H1 (cell line): ENCODE measurements at regions not wholly inside any gene's neighbourhood (a gene's known extent, or its start where the extent isn't known, plus 50 kb on each side); places are given as distances from the start of the nearest gene placed in this dataset.

Experiments used
- CTCF ChIA-PET: fragments of 300-600 bp; sonication (Branson Sonifier 250); formaldehyde crosslinking; loops from one replicate; lab custom pipeline; 2021; ENCODE audit not compliant: partially characterized antibody; lab: Charles Lee
- POLR2A ChIA-PET: fragments of 300-600 bp; sonication (Branson Sonifier 250); formaldehyde crosslinking; loops from one replicate; lab custom pipeline; 2021; ENCODE audit warnings: inconsistent platforms; ENCODE audit not compliant: partially characterized antibody; lab: Charles Lee
- DNase-seq, 2 experiments: peaks; one replicate each; pipeline versions ENCODE4 v3.0.0 to v3.0.0-alpha.2; 2010 to 2022; ENCODE audit warnings: low spot score in 2 of 2, low read depth in 1 of 2, mixed read lengths in 1 of 2
- FAIRE-seq: peaks from 2 replicates; lab custom pipeline; 2011; peaks lifted over from hg19 to GRCh38; lab: Jason Lieb, UNC
- H2AFZ ChIP-seq: 2 replicates; pipeline ENCODE4 v1.8.1; 2012; ENCODE audit warnings: low read length, inconsistent platforms
- H2AK5ac ChIP-seq: 2 replicates; pipeline ENCODE4 v1.6.1; 2013; ENCODE audit warnings: low read depth, low read length
- H2BK120ac ChIP-seq: replicated peaks from 2 replicates; pipeline ENCODE3; 2013; ENCODE audit warnings: low read depth, low read length, inconsistent platforms
- H2BK12ac ChIP-seq: 2 replicates; pipeline ENCODE4 v1.6.1; 2013; ENCODE audit warnings: low read depth, low read length
- H2BK15ac ChIP-seq: 2 replicates; pipeline ENCODE4 v1.6.1; 2013; ENCODE audit warnings: low read length
- H2BK20ac ChIP-seq: 2 replicates; pipeline ENCODE4 v1.6.1; 2013; ENCODE audit warnings: low read length
- H2BK5ac ChIP-seq: 2 replicates; pipeline ENCODE4 v1.6.1; 2013; ENCODE audit warnings: low read depth, low read length
- H3K14ac ChIP-seq: 2 replicates; pipeline ENCODE4 v1.6.1; 2013; ENCODE audit warnings: inconsistent platforms; ENCODE audit not compliant: insufficient read length
- H3K18ac ChIP-seq: 2 replicates; pipeline ENCODE4 v1.6.1; 2013; ENCODE audit warnings: low read length; ENCODE audit errors: extremely low read depth
- H3K23ac ChIP-seq: 2 replicates; pipeline ENCODE4 v1.6.1; 2013; ENCODE audit warnings: inconsistent platforms; ENCODE audit not compliant: insufficient read length
- H3K23me2 ChIP-seq: 2 replicates; pipeline ENCODE4 v1.6.1; 2013; ENCODE audit warnings: low read depth, low read length
- H3K27ac ChIP-seq: 2 replicates; pipeline ENCODE4 v1.6.1; 2011; ENCODE audit warnings: low read depth, low read length, inconsistent platforms
- H3K27me3 ChIP-seq, 4 experiments: replicated peaks in 1 of 4; 1 replicate in 1 of 4; 2 replicates in 3 of 4; pipeline versions ENCODE4 v1.6.1 to v1.8.1; 2011 to 2013; ENCODE audit warnings: low read length in 3 of 4, mild to moderate bottlenecking in 3 of 4, inconsistent platforms in 2 of 4, mixed read lengths in 2 of 4, moderate library complexity in 1 of 4; ENCODE audit not compliant: control insufficient read depth in 3 of 4, insufficient read depth in 3 of 4; ENCODE audit errors: extremely low read depth in 1 of 4
- H3K36me3 ChIP-seq, 4 experiments: 2 replicates each; pipeline versions ENCODE4 v1.6.1 to v1.8.1; 2011 to 2013; ENCODE audit warnings: mild to moderate bottlenecking in 4 of 4, low read length in 3 of 4, moderate library complexity in 2 of 4, control low read depth in 1 of 4, inconsistent platforms in 1 of 4; ENCODE audit not compliant: insufficient read depth in 4 of 4, control insufficient read depth in 2 of 4
- H3K4ac ChIP-seq: replicated peaks from 2 replicates; pipeline ENCODE3; 2013; ENCODE audit warnings: low read length, low read depth, mixed read lengths, inconsistent platforms; ENCODE audit not compliant: insufficient read length
- H3K4me1 ChIP-seq, 4 experiments: replicated peaks in 1 of 4; 1 replicate in 1 of 4; 2 replicates in 3 of 4; pipeline versions ENCODE4 v1.6.1 to v1.8.1; 2011 to 2013; ENCODE audit warnings: low read length in 3 of 4, inconsistent platforms in 2 of 4, mixed read lengths in 1 of 4; ENCODE audit not compliant: insufficient read depth in 4 of 4, control insufficient read depth in 3 of 4
- H3K4me2 ChIP-seq, 2 experiments: 2 replicates each; pipeline versions ENCODE4 v1.6.1 to v1.8.1; 2011 to 2013; ENCODE audit warnings: low read depth in 2 of 2, low read length in 2 of 2, control low read depth in 1 of 2, inconsistent platforms in 1 of 2, mild to moderate bottlenecking in 1 of 2; ENCODE audit not compliant: insufficient read depth in 1 of 2
- H3K4me3 ChIP-seq, 4 experiments: fragments of 200-600, 300-600 bp in 1 of 4; sonication (generic), shearing (Covaris generic), sonication (Bioruptor Twin) in 1 of 4; 2 replicates each; pipeline versions ENCODE4 v1.5.1 to v1.8.1; 2011 to 2016; ENCODE audit warnings: low read length in 4 of 4, low read depth in 3 of 4, control low read depth in 2 of 4, inconsistent platforms in 2 of 4, mild to moderate bottlenecking in 2 of 4, mixed read lengths in 1 of 4, moderate library complexity in 1 of 4; ENCODE audit not compliant: insufficient read depth in 2 of 4; ENCODE audit errors: extremely low read depth in 1 of 4
- H3K56ac ChIP-seq: replicated peaks from 2 replicates; pipeline ENCODE3; 2013; ENCODE audit warnings: low read depth, mild to moderate bottlenecking, mixed read lengths, low read length, inconsistent platforms; ENCODE audit not compliant: insufficient read length
- H3K79me1 ChIP-seq: 2 replicates; pipeline ENCODE4 v1.6.1; 2013; ENCODE audit warnings: low read depth, low read length, control low read depth
- H3K79me2 ChIP-seq, 2 experiments: 2 replicates each; pipeline versions ENCODE4 v1.6.1 to v1.8.1; 2012 to 2013; ENCODE audit warnings: low read length in 2 of 2, mild to moderate bottlenecking in 2 of 2, inconsistent platforms in 1 of 2; ENCODE audit not compliant: insufficient read depth in 2 of 2, control insufficient read depth in 1 of 2
- H3K9ac ChIP-seq, 4 experiments: replicated peaks in 1 of 4; 1 replicate in 1 of 4; 2 replicates in 3 of 4; pipeline versions ENCODE4 v1.6.1 to v1.8.1; 2011 to 2013; ENCODE audit warnings: low read depth in 3 of 4, low read length in 3 of 4, control low read depth in 2 of 4, mild to moderate bottlenecking in 2 of 4, moderate library complexity in 2 of 4, inconsistent platforms in 1 of 4; ENCODE audit errors: extremely low read depth in 1 of 4
- H3K9me3 ChIP-seq, 2 experiments: 2 replicates each; pipeline versions ENCODE4 v1.6.1 to v1.8.1; 2012 to 2013; ENCODE audit warnings: mild to moderate bottlenecking in 2 of 2, moderate library complexity in 2 of 2, control low read depth in 1 of 2, inconsistent platforms in 1 of 2, low read depth in 1 of 2, low read length in 1 of 2, mixed read lengths in 1 of 2; ENCODE audit not compliant: insufficient read depth in 2 of 2
- H4K20me1 ChIP-seq, 2 experiments: replicated peaks in 1 of 2; 2 replicates each; pipeline versions ENCODE3 to v1.8.1; 2011 to 2013; ENCODE audit warnings: inconsistent platforms in 2 of 2, low read length in 2 of 2, mild to moderate bottlenecking in 1 of 2; ENCODE audit not compliant: insufficient read depth in 2 of 2, control insufficient read depth in 1 of 2
- H4K5ac ChIP-seq: 2 replicates; pipeline ENCODE4 v1.6.1; 2013; ENCODE audit warnings: low read length, low read depth, mixed read lengths, inconsistent platforms; ENCODE audit not compliant: insufficient read length
- H4K8ac ChIP-seq: 2 replicates; pipeline ENCODE4 v1.8.0; 2013; ENCODE audit warnings: mild to moderate bottlenecking, moderate library complexity, low read length, inconsistent platforms; ENCODE audit not compliant: insufficient read depth; ENCODE audit errors: extremely low read depth
- H4K91ac ChIP-seq: replicated peaks from 2 replicates; pipeline ENCODE3; 2013; ENCODE audit warnings: low read length, mixed read lengths, inconsistent platforms; ENCODE audit not compliant: insufficient read length
- EGR1 ChIP-seq: IDR thresholded peaks from 2 replicates; pipeline ENCODE4 v1.6.1; 2011; ENCODE audit warnings: low read depth, low read length, borderline replicate concordance
- EP300 ChIP-seq, 2 experiments: IDR thresholded peaks; 1 replicate in 1 of 2; 2 replicates in 1 of 2; pipeline ENCODE4 v1.6.1; 2011 to 2012; ENCODE audit warnings: low read depth in 2 of 2, low read length in 2 of 2, mild to moderate bottlenecking in 2 of 2, borderline replicate concordance in 1 of 2, inconsistent platforms in 1 of 2, moderate library complexity in 1 of 2
- GTF2F1 ChIP-seq: IDR thresholded peaks from 2 replicates; pipeline ENCODE4 v1.6.1; 2012; ENCODE audit warnings: low read depth, low read length, improper control_type of control experiment, borderline replicate concordance
- HDAC2 ChIP-seq, 2 experiments: fragments of 300-600 bp in 1 of 2; sonication (generic) in 1 of 2; IDR thresholded peaks; 2 replicates each; pipeline ENCODE4 v1.6.1; 2011 to 2012; ENCODE audit warnings: low read depth in 2 of 2, low read length in 2 of 2, mild to moderate bottlenecking in 2 of 2, moderate library complexity in 2 of 2, borderline replicate concordance in 1 of 2, inconsistent platforms in 1 of 2
- MAX ChIP-seq: IDR thresholded peaks from 2 replicates; pipeline ENCODE4 v1.6.1; 2012; ENCODE audit warnings: inconsistent platforms
- RBBP5 ChIP-seq: IDR thresholded peaks from 2 replicates; pipeline ENCODE4 v1.7.1; 2012; ENCODE audit warnings: low read depth, mild to moderate bottlenecking, inconsistent platforms, low read length, moderate library complexity, borderline replicate concordance
- SAP30 ChIP-seq: fragments of 300-600 bp; sonication (generic); IDR thresholded peaks from 2 replicates; pipeline ENCODE4 v1.7.1; 2012; ENCODE audit warnings: low read length, moderate library complexity, mild to moderate bottlenecking, inconsistent platforms; ENCODE audit not compliant: insufficient read depth, insufficient replicate concordance
- SP1 ChIP-seq: IDR thresholded peaks from 2 replicates; pipeline ENCODE4 v1.6.1; 2011; ENCODE audit warnings: low read depth, low read length
- SP4 ChIP-seq: IDR thresholded peaks from 2 replicates; pipeline ENCODE4 v1.6.1; 2012; ENCODE audit warnings: low read length, inconsistent platforms
- TAF1 ChIP-seq: IDR thresholded peaks from 2 replicates; pipeline ENCODE4 v1.6.1; 2011; ENCODE audit warnings: mild to moderate bottlenecking, low read depth, low read length
- WGBS, 2 experiments: shearing (Covaris generic) in 1 of 2; methylation state at CpG; one replicate each; pipeline versions ENCODE4 v1.1.6 to v1.1.7; 2013 to 2015; ENCODE audit warnings: low lambda C conversion rate in 2 of 2, mixed read lengths in 2 of 2, inconsistent platforms in 1 of 2, low coverage in 1 of 2, missing lambda C conversion rate in 1 of 2; ENCODE audit not compliant: insufficient replicate concordance in 2 of 2, insufficient coverage in 1 of 2, insufficient read length in 1 of 2; ENCODE audit errors: extremely low coverage in 1 of 2, missing lambda C conversion rate in 1 of 2; 5-methylcytosine and 5-hydroxymethylcytosine counted together

- Histone ChIP-seq H3K4ac (no peak overlapping the region), H2BK15ac (no peak overlapping the region), H4K91ac (no peak overlapping the region), H2BK20ac (no peak overlapping the region), H3K79me1 (no peaks in the 10 kb centered on the region), H3K18ac (no peak overlapping the region), H2AFZ (no peak overlapping the region), H4K5ac (no peak overlapping the region), H3K9ac (no peak overlapping the region), H3K36me3 (no peaks in the 10 kb centered on the region), H2BK5ac (no peak overlapping the region), H4K8ac (no peak overlapping the region), H3K4me2 (no peak overlapping the region), H2AK5ac (no peak overlapping the region), H3K27ac (no peak overlapping the region), H3K27me3 (peaks cover 0 to 3% (median 1%) of the 10 kb centered on the region in 4 experiments; a peak in 2 of 7 replicates), H3K4me1 (peaks cover 0 to 6% (median 0%) of the 10 kb centered on the region in 4 experiments; a peak in 2 of 7 replicates), H3K79me2 (no peaks in the 10 kb centered on the region), H3K23me2 (peaks cover 5% of the 10 kb centered on the region; the same call in 1 of the 2 replicates), H3K9me3 (no peaks in the 10 kb centered on the region), H4K20me1 (peaks cover 0 to 4% of the 10 kb centered on the region in 2 experiments), H2BK120ac (no peak overlapping the region), H3K14ac (no peak overlapping the region), H3K56ac (no peak overlapping the region), H3K23ac (no peak overlapping the region), H2BK12ac (no peak overlapping the region), H3K4me3 (no peak overlapping the region)
- no peak for DNase-seq
- ChIA-PET CTCF (interaction anchor here (0.9 to 4.3 kb wide), 4 partner anchors 12 to 60 kb away, joined by 3 to 27 read pairs (median 3); no protein-coding TSS in a partner anchor), POLR2A (interaction anchor here (0.6 kb wide), 1 partner anchor 208 kb away, joined by 4 read pairs; no protein-coding TSS in a partner anchor)
- TF ChIP-seq SP4 (no peak), EGR1 (no peak), EP300 (IDR thresholded peaks at IDR 0.05; ENCODE audit: borderline replicate concordance in 1 of 2, low read depth in 2 of 2, low read length in 2 of 2) (no peak), GTF2F1 (no peak), SAP30 (no peak), SP1 (no peak), RBBP5 (no peak), MAX (no peak), HDAC2 (IDR thresholded peaks at IDR 0.05; ENCODE audit: borderline replicate concordance in 1 of 2, low read depth in 2 of 2, low read length in 2 of 2) (no peak), TAF1 (no peak)
- no peak for FAIRE-seq
- 70% methylated on average over 8 of the region's 8 CpGs; no CpG with 5 or more reads in 1 of the 2 experiments for WGBS, 2 experiments
Observed at GRCh38 chr17:79407385-79407784, 203.5 kb downstream of the RBFOX3 start.
